IPS DF 4.7 (cell line): ENCODE measurements at regions not wholly inside any gene's neighbourhood (a gene's known extent, or its start where the extent isn't known, plus 50 kb on each side); places are given as distances from the start of the nearest gene placed in this dataset.

Experiments
- DNase-seq: peaks from one replicate; pipeline ENCODE4 v3.0.0-alpha.2; 2013; ENCODE audit warnings: low spot score; ENCODE audit errors: extremely low read depth

- no peak for DNase-seq
These were observed 596.9 kb upstream of the PCDH15 start for GRCh38 chr10:55397777-55398496.

DNA sequence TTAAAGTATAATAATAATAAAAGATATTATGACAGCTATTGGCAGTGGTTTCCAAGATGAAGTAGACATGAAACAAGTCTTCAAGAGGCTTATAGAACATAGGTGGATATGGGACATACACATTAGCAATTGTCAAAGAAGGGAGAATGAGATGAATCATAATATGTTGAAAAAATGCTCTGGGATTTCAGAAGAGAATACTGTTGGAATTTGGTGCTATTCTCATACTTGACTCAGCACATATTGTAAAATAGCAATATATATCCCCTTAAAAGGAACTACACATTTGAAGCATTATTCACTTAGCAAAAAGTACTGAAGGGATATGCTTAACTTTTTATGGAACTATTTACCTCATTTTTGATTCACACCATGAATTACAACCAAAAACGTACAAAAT, 577.2 kb upstream of the PCDH15 start:
- DNase-seq = no peak

- no peak for DNase-seq
These were observed 573.9 kb upstream of the PCDH15 start for GRCh38 chr10:55374917-55375316.

DNA sequence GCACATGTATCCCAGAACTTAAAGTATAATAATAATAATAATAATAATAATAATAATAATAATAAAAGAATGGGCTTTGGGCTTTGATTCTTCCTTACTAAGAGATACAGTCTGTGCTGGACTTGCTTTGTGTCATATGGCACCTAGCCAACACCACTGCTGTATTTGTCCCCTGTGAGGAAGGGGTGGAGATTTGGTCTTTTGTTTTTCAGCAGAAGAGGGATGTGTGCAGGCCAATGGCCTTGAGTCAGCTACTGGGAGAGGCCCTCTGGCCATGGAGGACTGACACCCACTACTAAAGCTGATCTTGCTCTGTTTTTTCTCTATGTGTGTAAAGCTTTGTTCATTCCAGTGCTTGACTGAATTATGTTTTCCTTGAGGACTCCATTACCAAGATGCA, 573.0 kb upstream of the PCDH15 start:
- no peak for DNase-seq

DNA sequence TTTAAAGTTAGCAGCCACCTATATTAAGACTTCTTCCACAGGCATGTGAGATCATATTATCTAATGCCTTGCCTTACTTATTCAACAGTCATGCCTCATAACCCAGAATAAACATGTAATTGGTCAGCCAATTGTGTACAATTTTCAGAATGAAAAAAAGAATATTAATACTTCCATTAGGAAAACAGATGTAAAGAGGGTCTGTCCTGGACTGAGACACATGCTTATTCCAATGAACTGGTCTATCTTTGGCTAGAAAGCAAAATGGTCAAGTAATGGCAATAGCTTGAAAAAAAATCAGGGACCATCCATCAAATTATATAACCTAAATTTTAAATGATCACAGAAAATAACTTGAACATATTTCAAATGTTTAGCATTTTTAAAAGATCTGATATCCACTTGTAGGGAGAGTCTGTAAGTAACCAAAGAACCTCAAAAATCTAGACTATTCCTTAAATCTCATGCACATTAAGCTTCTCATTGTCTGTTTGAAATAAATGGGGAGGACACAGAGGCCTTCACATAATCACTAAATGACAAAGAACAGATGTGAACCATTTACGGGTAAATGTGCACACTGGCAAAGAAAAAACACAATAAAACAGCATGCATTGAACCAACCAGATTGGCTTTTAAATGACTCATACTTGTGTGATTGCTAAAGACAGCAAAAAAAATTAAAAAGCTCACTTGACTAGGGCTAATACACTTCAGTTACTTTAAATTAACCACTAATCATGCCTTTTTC, 568.8 kb upstream of the PCDH15 start:
- no peak for DNase-seq

GRCh38 chr10:55368467-55368866, 567.4 kb upstream of the PCDH15 start:
- DNase-seq = no peak

GRCh38 chr10:55367555-55367954, 566.5 kb upstream of the PCDH15 start:
- DNase-seq = no peak

- no peak for DNase-seq
These were observed 557.5 kb upstream of the PCDH15 start for GRCh38 chr10:55358539-55358938.

DNA sequence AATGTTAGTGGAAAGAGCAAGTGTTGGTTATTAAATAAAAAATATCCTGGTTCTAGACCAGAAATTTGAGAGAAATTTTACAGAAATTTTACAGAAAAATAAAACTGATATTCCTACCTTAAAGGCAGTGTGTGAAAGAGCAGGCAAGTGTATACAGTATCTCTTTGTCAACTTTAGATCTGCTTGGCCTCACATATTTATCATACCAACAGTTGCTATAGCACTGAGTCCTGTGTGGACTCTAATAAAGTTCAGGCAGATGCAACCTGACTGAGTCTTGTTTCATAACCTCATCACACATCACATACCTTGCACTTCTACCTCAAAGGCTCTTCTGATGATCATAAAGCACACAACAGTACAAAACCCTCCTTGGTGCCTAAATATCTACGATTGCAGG, 552.4 kb upstream of the PCDH15 start:
- DNase-seq = no peak

GRCh38 chr10:55351431-55351830, 550.4 kb upstream of the PCDH15 start:
- no peak for DNase-seq

DNA sequence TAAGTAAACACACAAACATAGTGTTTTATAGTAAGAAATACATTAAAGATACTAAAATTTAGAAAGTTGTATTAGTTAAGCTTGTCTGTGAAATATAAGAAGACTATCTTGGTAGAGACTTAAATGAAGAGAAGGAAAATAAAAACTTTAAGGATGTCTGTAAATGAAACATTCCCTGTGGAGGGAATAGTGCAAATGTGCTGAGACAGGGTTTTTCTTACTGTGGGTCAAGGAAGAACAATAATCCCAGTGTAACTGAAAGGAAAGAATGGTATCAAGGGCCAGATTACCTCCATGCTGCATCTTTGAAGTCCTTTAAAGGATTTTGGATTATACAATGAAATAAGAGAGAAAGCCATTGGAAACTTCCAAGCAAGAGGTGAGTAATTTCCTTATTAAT, 547.5 kb upstream of the PCDH15 start:
- no peak for DNase-seq

DNA sequence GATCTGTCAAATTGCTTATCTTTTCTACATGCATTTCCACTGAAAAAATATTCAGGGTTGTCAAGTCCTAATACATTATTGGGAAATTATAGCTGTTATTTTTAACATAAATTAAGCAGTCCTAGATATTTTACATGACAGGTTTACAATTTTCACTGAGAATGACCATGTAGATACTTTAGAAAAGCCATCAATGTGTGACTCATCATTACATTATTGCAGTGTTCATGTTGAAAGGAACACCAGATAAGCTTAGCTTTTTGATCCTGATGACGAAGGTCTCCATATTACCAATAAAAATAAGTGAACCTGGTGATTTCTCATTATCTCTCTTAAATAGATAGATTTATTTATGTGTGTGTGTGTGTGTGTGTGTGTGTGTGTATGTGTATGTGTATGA, 529.5 kb upstream of the PCDH15 start:
- no peak for DNase-seq

GRCh38 chr10:55329796-55330195, 528.8 kb upstream of the PCDH15 start:
- no peak for DNase-seq

- DNase-seq = no peak
These were observed 519.2 kb upstream of the PCDH15 start for GRCh38 chr10:55320187-55320700.

- no peak for DNase-seq
These were observed 511.0 kb upstream of the PCDH15 start for GRCh38 chr10:55311848-55312635.

DNA sequence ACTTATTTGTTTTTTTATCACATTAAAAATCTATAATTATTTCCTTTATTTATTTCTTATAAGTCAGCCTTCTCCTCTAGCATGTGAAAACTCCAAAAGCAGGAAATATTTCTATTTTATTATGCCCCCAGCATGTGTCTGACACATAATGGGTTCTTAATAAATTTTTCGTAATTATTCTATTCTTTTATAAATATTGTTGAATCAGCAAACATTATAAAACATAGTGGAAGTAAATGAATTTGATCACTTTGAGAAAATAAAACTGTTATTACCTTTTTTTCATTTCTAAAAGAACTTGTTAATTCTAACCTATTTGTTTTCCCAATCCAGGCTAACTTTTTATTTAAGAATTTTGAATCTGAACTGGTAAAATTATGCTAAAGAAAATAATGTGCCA, 509.1 kb upstream of the PCDH15 start:
- no peak for DNase-seq

GRCh38 chr10:55305285-55305684, 504.3 kb upstream of the PCDH15 start:
- DNase-seq = no peak

DNA sequence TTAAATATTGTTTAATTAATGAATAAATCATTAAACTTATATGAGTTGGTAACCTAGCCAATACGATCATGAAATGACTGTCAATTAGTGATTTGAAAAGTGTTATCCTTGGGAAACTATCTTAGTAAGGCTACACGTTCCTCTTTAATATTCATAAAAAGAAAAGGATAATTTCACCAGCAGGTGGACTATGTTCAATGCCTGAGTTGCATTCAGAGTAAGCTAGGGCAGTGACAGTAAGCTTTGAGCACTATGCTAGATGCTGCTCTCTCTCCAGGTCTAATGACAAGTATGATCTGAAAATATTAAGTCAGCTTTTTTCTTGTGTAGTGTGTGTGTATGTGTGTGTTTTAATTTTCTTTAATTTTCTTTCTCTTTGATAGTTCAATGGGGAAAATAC, 486.3 kb upstream of the PCDH15 start:
- no peak for DNase-seq

DNA sequence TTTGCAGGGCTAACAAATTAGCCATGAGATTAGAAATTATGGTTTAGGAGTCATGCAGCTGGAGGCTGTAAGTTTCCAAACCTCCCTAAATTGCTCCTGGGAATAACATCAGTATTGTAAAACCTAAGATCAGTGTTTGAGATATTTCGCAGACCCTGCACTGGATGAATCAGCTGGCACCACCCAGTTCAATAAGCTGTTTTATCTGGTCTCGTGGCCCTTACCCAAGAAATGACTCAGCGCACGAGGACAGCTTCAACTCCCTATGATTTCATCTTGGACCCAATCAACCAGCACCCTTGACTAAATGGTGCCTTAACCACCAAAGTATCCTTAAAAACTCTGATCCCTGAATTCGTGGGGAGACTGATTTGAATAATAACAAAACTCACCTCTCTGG, 482.0 kb upstream of the PCDH15 start:
- DNase-seq = no peak

DNA sequence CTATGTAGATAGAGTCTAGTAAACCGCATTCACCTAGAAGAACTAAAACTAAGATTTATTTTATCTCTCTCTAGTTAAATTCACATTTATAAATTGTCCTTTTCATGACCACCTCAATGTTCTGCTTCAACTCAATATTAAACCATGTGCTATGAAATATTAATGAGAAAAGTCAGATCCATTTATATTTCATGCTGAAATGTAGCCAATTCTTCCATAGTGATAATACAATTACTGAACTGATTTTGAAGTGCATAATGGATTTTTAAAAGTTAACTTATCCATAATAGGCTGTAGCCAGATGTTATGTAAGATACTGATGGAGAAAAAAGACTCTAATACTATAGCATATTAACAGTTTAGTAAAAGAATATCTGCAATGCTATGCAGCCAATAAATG, 479.7 kb upstream of the PCDH15 start:
- DNase-seq = no peak

DNA sequence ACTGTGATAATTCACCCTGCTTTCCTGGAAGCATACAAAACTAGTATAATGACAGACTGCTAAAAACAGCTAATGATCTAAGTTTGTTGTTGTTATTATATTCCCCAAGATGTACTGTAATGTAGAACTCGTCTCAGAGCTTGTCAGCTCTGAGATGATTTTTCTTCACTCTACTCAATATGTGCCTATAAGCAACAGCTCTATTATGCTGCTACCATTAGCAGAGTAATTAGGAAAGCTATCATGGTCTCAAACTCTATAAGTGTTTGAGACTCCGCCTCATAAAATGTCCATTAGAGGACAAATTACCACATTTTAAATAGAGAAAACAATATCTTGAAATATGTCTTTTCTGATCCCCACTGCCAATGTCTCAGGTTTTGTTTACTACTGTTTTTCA, 476.5 kb upstream of the PCDH15 start:
- no peak for DNase-seq

DNA sequence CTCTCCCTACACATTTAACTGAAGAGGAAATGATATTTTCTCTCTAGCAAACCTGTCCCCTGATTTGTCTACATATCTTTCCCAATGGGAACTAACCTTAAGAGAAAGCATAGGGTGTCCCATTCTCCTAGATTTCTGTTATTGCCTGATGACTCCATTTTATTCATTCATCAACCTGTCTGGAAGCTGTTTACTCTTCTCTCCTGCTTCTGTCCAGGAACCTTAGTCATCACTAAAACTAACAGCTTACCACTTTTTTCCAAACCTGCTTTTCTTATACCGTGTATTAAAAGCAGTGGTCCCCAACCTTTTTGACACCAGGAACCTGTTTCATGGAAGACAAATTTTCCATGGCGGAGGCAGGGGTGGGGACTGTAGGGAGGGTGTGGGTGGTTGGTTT, 473.3 kb upstream of the PCDH15 start:
- DNase-seq = no peak
